ENCODE measurements at regions not wholly inside any gene's neighbourhood (a gene's known extent, or its start where the extent isn't known, plus 50 kb on each side); places are given as distances from the start of the nearest gene placed in this dataset.

GRCh38 chr13:67763384-67763783 is 533.2 kb upstream of the PCDH9 start:
- TF ChIP-seq CTCF (IDR thresholded peaks at IDR 0.05) = no peak

GRCh38 chr13:67758975-67759374 is 528.8 kb upstream of the PCDH9 start:
- ChIA-PET POLR2A (no interaction called here), CTCF (no interaction called here)
- no peaks in the 10 kb centered on the region for H3K36me3 Mint-ChIP-seq (ENCODE audit: low read depth)
- no peaks in the 10 kb centered on the region for H3K27me3 Mint-ChIP-seq
- ATAC-seq (no peak), DNase-seq (no peak)
- no peak overlapping the region for H3K27ac Mint-ChIP-seq
- H3K4me3 Mint-ChIP-seq = no peak overlapping the region
- no peaks in the 10 kb centered on the region for H3K4me1 Mint-ChIP-seq (ENCODE audit: low read depth)
- H3K9me3 Mint-ChIP-seq = no peaks in the 10 kb centered on the region
- intact Hi-C loops (cut with micrococcal nuclease) = no loop called here
- no peak for TF ChIP-seq CTCF (IDR thresholded peaks at IDR 0.05)

More at GRCh38 chr13:67763384-67763783, 533.2 kb upstream of the PCDH9 start:
- ATAC-seq = no peak
- no peak for DNase-seq
- no peak overlapping the region for H3K4me3 Mint-ChIP-seq
- no peaks in the 10 kb centered on the region for H3K4me1 Mint-ChIP-seq (ENCODE audit: low read depth)
- no peak overlapping the region for H3K27ac Mint-ChIP-seq
- intact Hi-C loops (cut with micrococcal nuclease) = no loop called here
- POLR2A ChIA-PET = no interaction called here
- no peaks in the 10 kb centered on the region for H3K27me3 Mint-ChIP-seq
- no peaks in the 10 kb centered on the region for H3K36me3 Mint-ChIP-seq (ENCODE audit: low read depth)
- CTCF ChIA-PET = no interaction called here
- H3K9me3 Mint-ChIP-seq = peaks cover 6% of the 10 kb centered on the region

GRCh38 chr13:67754012-67754411 is 523.9 kb upstream of the PCDH9 start:
- no peaks in the 10 kb centered on the region for H3K4me1 Mint-ChIP-seq (ENCODE audit: low read depth)
- ChIA-PET CTCF (no interaction called here), POLR2A (no interaction called here)
- H3K9me3 Mint-ChIP-seq = peaks cover 13% of the 10 kb centered on the region
- TF ChIP-seq CTCF (IDR thresholded peaks at IDR 0.05) = no peak
- intact Hi-C loops (cut with micrococcal nuclease) = no loop called here
- H3K36me3 Mint-ChIP-seq (ENCODE audit: low read depth) = no peaks in the 10 kb centered on the region
- H3K27me3 Mint-ChIP-seq = no peaks in the 10 kb centered on the region
- DNase-seq (no peak), ATAC-seq (no peak)
- no peak overlapping the region for H3K27ac Mint-ChIP-seq
- H3K4me3 Mint-ChIP-seq = no peak overlapping the region

GRCh38 chr13:67752759-67753158 is 522.6 kb upstream of the PCDH9 start:
- H3K36me3 Mint-ChIP-seq (ENCODE audit: low read depth) = no peaks in the 10 kb centered on the region
- DNase-seq (no peak), ATAC-seq (no peak)
- H3K4me1 Mint-ChIP-seq (ENCODE audit: low read depth) = no peaks in the 10 kb centered on the region
- CTCF ChIA-PET = no interaction called here
- intact Hi-C loops (cut with micrococcal nuclease) = no loop called here
- H3K27ac Mint-ChIP-seq = no peak overlapping the region
- no peaks in the 10 kb centered on the region for H3K27me3 Mint-ChIP-seq
- peaks cover 13% of the 10 kb centered on the region for H3K9me3 Mint-ChIP-seq
- TF ChIP-seq CTCF (IDR thresholded peaks at IDR 0.05) = no peak
- H3K4me3 Mint-ChIP-seq = no peak overlapping the region
- POLR2A ChIA-PET = no interaction called here

- no peak for TF ChIP-seq CTCF (IDR thresholded peaks at IDR 0.05)
- Mint-ChIP-seq H3K4me1 (ENCODE audit: low read depth) (no peaks in the 10 kb centered on the region), H3K27me3 (no peaks in the 10 kb centered on the region), H3K9me3 (peaks cover 12% of the 10 kb centered on the region), H3K4me3 (no peak overlapping the region), H3K27ac (no peak overlapping the region), H3K36me3 (ENCODE audit: low read depth) (no peaks in the 10 kb centered on the region)
- no peak for ATAC-seq
- DNase-seq = no peak
- intact Hi-C loops (cut with micrococcal nuclease) = no loop called here
- CTCF ChIA-PET = no interaction called here
- POLR2A ChIA-PET = no interaction called here
These were observed 512.3 kb upstream of the PCDH9 start for GRCh38 chr13:67742478-67742877.

Measured in activated CD8-positive, alpha-beta T cell treated with anti-CD3 and anti-CD28 coated beads for 36 hours (primary cell).